Non-pigmented ciliary epithelial cell (primary cell): ENCODE measurements at regions not wholly inside any gene's neighbourhood (a gene's known extent, or its start where the extent isn't known, plus 50 kb on each side); places are given as distances from the start of the nearest gene placed in this dataset.
"Not testable (repeated sequence)": the region's sequence is repeated elsewhere in the genome, so short reads cannot be mapped to it uniquely, and the experiment has no call there.

Experiments used
- DNase-seq: peaks from one replicate; pipeline ENCODE4 v3.0.0-alpha.2; 2010; ENCODE audit warnings: low read depth

- DNase-seq, result no peak
These were observed 95.2 kb downstream of the TFAP2C start for GRCh38 chr20:56724241-56724757.

GRCh38 chr20:56730003-56730402 lies 100.9 kb downstream of the TFAP2C start:
- DNase-seq, result no peak

- DNase-seq, result no peak
These were observed 101.9 kb downstream of the TFAP2C start for GRCh38 chr20:56730996-56731395.

- no peak for DNase-seq
These were observed 102.4 kb downstream of the TFAP2C start for GRCh38 chr20:56731476-56731875.

GRCh38 chr20:56733967-56734366 lies 104.9 kb downstream of the TFAP2C start:
- DNase-seq, result no peak

- no peak for DNase-seq
These were observed 106.1 kb downstream of the TFAP2C start for GRCh38 chr20:56735084-56735642.

GRCh38 chr20:56736285-56736857 lies 107.3 kb downstream of the TFAP2C start:
- no peak for DNase-seq

- not testable (repeated sequence) for DNase-seq
These were observed 115.3 kb downstream of the TFAP2C start for GRCh38 chr20:56744325-56744821.

GRCh38 chr20:56748476-56749377 lies 119.6 kb downstream of the TFAP2C start:
- no peak for DNase-seq

- no peak for DNase-seq
These were observed 121.3 kb downstream of the TFAP2C start for GRCh38 chr20:56750430-56750829.

- no peak for DNase-seq
These were observed 123.2 kb downstream of the TFAP2C start for GRCh38 chr20:56752274-56752673.

- no peak for DNase-seq
These were observed 126.1 kb downstream of the TFAP2C start for GRCh38 chr20:56755201-56755600.

GRCh38 chr20:56756658-56757057 lies 127.6 kb downstream of the TFAP2C start:
- not testable (repeated sequence) for DNase-seq

- no peak for DNase-seq
These were observed 129.6 kb downstream of the TFAP2C start for GRCh38 chr20:56758706-56759105.

GRCh38 chr20:56759741-56760278 lies 130.7 kb downstream of the TFAP2C start:
- no peak for DNase-seq

GRCh38 chr20:56760610-56761009 lies 131.5 kb downstream of the TFAP2C start:
- no peak for DNase-seq

GRCh38 chr20:56761393-56761792 lies 132.3 kb downstream of the TFAP2C start:
- no peak for DNase-seq

- DNase-seq, result no peak
These were observed 133.3 kb downstream of the TFAP2C start for GRCh38 chr20:56762401-56762800.

GRCh38 chr20:56762829-56763228 lies 133.7 kb downstream of the TFAP2C start:
- no peak for DNase-seq

GRCh38 chr20:56764671-56765070 lies 135.6 kb downstream of the TFAP2C start:
- DNase-seq, result no peak

GRCh38 chr20:56765172-56766073 lies 136.3 kb downstream of the TFAP2C start:
- DNase-seq, result no peak
